Erythroblast (primary cell): ENCODE measurements at regions not wholly inside any gene's neighbourhood (a gene's known extent, or its start where the extent isn't known, plus 50 kb on each side); places are given as distances from the start of the nearest gene placed in this dataset.

Source experiments
- GATA1 ChIP-seq: IDR thresholded peaks from 2 replicates; pipeline ENCODE4 v1.6.1; 2011; ENCODE audit warnings: low read depth, mild to moderate bottlenecking, control low read depth, low read length, moderate library complexity
- POLR2A ChIP-seq: IDR thresholded peaks from 2 replicates; pipeline ENCODE4 v1.6.1; 2011; ENCODE audit warnings: mild to moderate bottlenecking, low read length

GRCh38 chr7:33807779-33808482 lies 97.4 kb upstream of the BMPER start:
- TF ChIP-seq POLR2A (no peak), GATA1 (no peak)
